GM19239 (cell line): ENCODE measurements at regions not wholly inside any gene's neighbourhood (a gene's known extent, or its start where the extent isn't known, plus 50 kb on each side); places are given as distances from the start of the nearest gene placed in this dataset.

Experiments
- DNase-seq: peaks from one replicate; pipeline ENCODE4 v3.0.0; 2011; ENCODE audit warnings: low spot score; ENCODE audit not compliant: insufficient read length
- FAIRE-seq: peaks from 2 replicates; lab custom pipeline; 2011; peaks lifted over from hg19 to GRCh38; lab: Jason Lieb, UNC

GRCh38 chr2:239688840-239689239 lies 288.0 kb upstream of the HDAC4 start:
- FAIRE-seq (no peak), DNase-seq (no peak)

GRCh38 chr2:239688122-239688681 lies 287.4 kb upstream of the HDAC4 start:
- FAIRE-seq (no peak), DNase-seq (no peak)

GRCh38 chr2:239687441-239687840 lies 286.6 kb upstream of the HDAC4 start:
- DNase-seq: no peak
- no peak for FAIRE-seq

GRCh38 chr2:239685965-239686364 lies 285.1 kb upstream of the HDAC4 start:
- no peak for FAIRE-seq
- DNase-seq: no peak

GRCh38 chr2:239685556-239685955 lies 284.7 kb upstream of the HDAC4 start:
- no peak for FAIRE-seq

GRCh38 chr2:239684996-239685395 lies 284.2 kb upstream of the HDAC4 start:
- FAIRE-seq (no peak), DNase-seq (no peak)

More at GRCh38 chr2:239685556-239685955, 284.7 kb upstream of the HDAC4 start:
- no peak for DNase-seq

GRCh38 chr2:239684271-239684810 lies 283.5 kb upstream of the HDAC4 start:
- DNase-seq: no peak
- no peak for FAIRE-seq

- FAIRE-seq: no peak
- DNase-seq: no peak
Observed at GRCh38 chr2:239682518-239682917, 281.7 kb upstream of the HDAC4 start.

GRCh38 chr2:239679755-239680154 lies 278.9 kb upstream of the HDAC4 start:
- FAIRE-seq: no peak
- no peak for DNase-seq

GRCh38 chr2:239678666-239679296 lies 278.0 kb upstream of the HDAC4 start:
- DNase-seq (no peak), FAIRE-seq (no peak)

GRCh38 chr2:239678186-239678490 lies 277.3 kb upstream of the HDAC4 start:
- FAIRE-seq (no peak), DNase-seq (no peak)

- FAIRE-seq (no peak), DNase-seq (no peak)
Observed at GRCh38 chr2:239677453-239678185, 276.8 kb upstream of the HDAC4 start.

- DNase-seq: no peak
- no peak for FAIRE-seq
Observed at GRCh38 chr2:239676716-239677452, 276.1 kb upstream of the HDAC4 start.

GRCh38 chr2:239675826-239676715 lies 275.3 kb upstream of the HDAC4 start:
- DNase-seq: no peak
- FAIRE-seq: no peak

- no peak for FAIRE-seq
- no peak for DNase-seq
Observed at GRCh38 chr2:239674981-239675825, 274.4 kb upstream of the HDAC4 start.

GRCh38 chr2:239674101-239674980 lies 273.5 kb upstream of the HDAC4 start:
- FAIRE-seq (no peak), DNase-seq (no peak)

- FAIRE-seq (no peak), DNase-seq (no peak)
Observed at GRCh38 chr2:239673641-239674040, 272.8 kb upstream of the HDAC4 start.
